ENCODE measurements at regions not wholly inside any gene's neighbourhood (a gene's known extent, or its start where the extent isn't known, plus 50 kb on each side); places are given as distances from the start of the nearest gene placed in this dataset.
"Not testable (repeated sequence)": the region's sequence is repeated elsewhere in the genome, so short reads cannot be mapped to it uniquely, and the experiment has no call there.

GRCh38 chr13:68550330-68550729, 1320.2 kb upstream of the PCDH9 start:
- no peak for DNase-seq (ENCODE audit: low read depth)
- TF ChIP-seq CTCF (IDR thresholded peaks at IDR 0.05; ENCODE audit: insufficient read depth, low read depth, low read length), result no peak
- no peak overlapping the region for H3K4me3 ChIP-seq (ENCODE audit: low read depth, low read length)

GRCh38 chr13:68540244-68540643, 1310.1 kb upstream of the PCDH9 start:
- TF ChIP-seq CTCF (IDR thresholded peaks at IDR 0.05; ENCODE audit: insufficient read depth, low read depth, low read length), result no peak
- Histone ChIP-seq H3K4me3 (ENCODE audit: low read depth, low read length) (no peak overlapping the region), H3K36me3 (ENCODE audit: control insufficient read depth, insufficient read depth, low read length) (no peaks in the 10 kb centered on the region), H3K27me3 (ENCODE audit: control insufficient read depth, insufficient read depth, low read length) (no peaks in the 10 kb centered on the region)
- CTCF ChIA-PET, result no interaction called here
- POLR2A ChIA-PET, result no interaction called here
- DNase-seq (ENCODE audit: low read depth), result no peak

More at GRCh38 chr13:68550330-68550729, 1320.2 kb upstream of the PCDH9 start:
- no peaks in the 10 kb centered on the region for H3K27me3 ChIP-seq (ENCODE audit: control insufficient read depth, insufficient read depth, low read length)
- ChIA-PET CTCF (no interaction called here), POLR2A (no interaction called here)
- H3K36me3 ChIP-seq (ENCODE audit: control insufficient read depth, insufficient read depth, low read length), result no peaks in the 10 kb centered on the region

GRCh38 chr13:68535329-68535728, 1305.2 kb upstream of the PCDH9 start:
- no peak overlapping the region for H3K4me3 ChIP-seq (ENCODE audit: low read depth, low read length)
- no peak for TF ChIP-seq CTCF (IDR thresholded peaks at IDR 0.05; ENCODE audit: insufficient read depth, low read depth, low read length)
- ChIA-PET CTCF (no interaction called here), POLR2A (no interaction called here)
- no peak for DNase-seq (ENCODE audit: low read depth)
- H3K36me3 ChIP-seq (ENCODE audit: control insufficient read depth, insufficient read depth, low read length), result no peaks in the 10 kb centered on the region
- H3K27me3 ChIP-seq (ENCODE audit: control insufficient read depth, insufficient read depth, low read length), result no peaks in the 10 kb centered on the region

- H3K27me3 ChIP-seq (ENCODE audit: control insufficient read depth, insufficient read depth, low read length); DNase-seq (ENCODE audit: low read depth); H3K4me3 ChIP-seq (ENCODE audit: low read depth, low read length); H3K36me3 ChIP-seq (ENCODE audit: control insufficient read depth, insufficient read depth, low read length); POLR2A ChIA-PET; CTCF ChIA-PET: not testable (repeated sequence)
These were observed 1297.0 kb upstream of the PCDH9 start for GRCh38 chr13:68527167-68527566.

- no peak for DNase-seq (ENCODE audit: low read depth)
- no peak overlapping the region for H3K4me3 ChIP-seq (ENCODE audit: low read depth, low read length)
- no peaks in the 10 kb centered on the region for H3K36me3 ChIP-seq (ENCODE audit: control insufficient read depth, insufficient read depth, low read length)
- CTCF ChIA-PET, result no interaction called here
- H3K27me3 ChIP-seq (ENCODE audit: control insufficient read depth, insufficient read depth, low read length), result no peaks in the 10 kb centered on the region
- no peak for TF ChIP-seq CTCF (IDR thresholded peaks at IDR 0.05; ENCODE audit: insufficient read depth, low read depth, low read length)
- POLR2A ChIA-PET, result no interaction called here
These were observed 1293.8 kb upstream of the PCDH9 start for GRCh38 chr13:68523838-68524424.

GRCh38 chr13:68522184-68522583, 1292.0 kb upstream of the PCDH9 start:
- no peaks in the 10 kb centered on the region for H3K27me3 ChIP-seq (ENCODE audit: control insufficient read depth, insufficient read depth, low read length)
- ChIA-PET CTCF (no interaction called here), POLR2A (no interaction called here)
- DNase-seq (ENCODE audit: low read depth), result no peak
- TF ChIP-seq CTCF (IDR thresholded peaks at IDR 0.05; ENCODE audit: insufficient read depth, low read depth, low read length), result no peak
- H3K36me3 ChIP-seq (ENCODE audit: control insufficient read depth, insufficient read depth, low read length), result no peaks in the 10 kb centered on the region
- H3K4me3 ChIP-seq (ENCODE audit: low read depth, low read length), result no peak overlapping the region

Measured in BJ (cell line).